ENCODE measurements at regions not wholly inside any gene's neighbourhood (a gene's known extent, or its start where the extent isn't known, plus 50 kb on each side); places are given as distances from the start of the nearest gene placed in this dataset.

DNA sequence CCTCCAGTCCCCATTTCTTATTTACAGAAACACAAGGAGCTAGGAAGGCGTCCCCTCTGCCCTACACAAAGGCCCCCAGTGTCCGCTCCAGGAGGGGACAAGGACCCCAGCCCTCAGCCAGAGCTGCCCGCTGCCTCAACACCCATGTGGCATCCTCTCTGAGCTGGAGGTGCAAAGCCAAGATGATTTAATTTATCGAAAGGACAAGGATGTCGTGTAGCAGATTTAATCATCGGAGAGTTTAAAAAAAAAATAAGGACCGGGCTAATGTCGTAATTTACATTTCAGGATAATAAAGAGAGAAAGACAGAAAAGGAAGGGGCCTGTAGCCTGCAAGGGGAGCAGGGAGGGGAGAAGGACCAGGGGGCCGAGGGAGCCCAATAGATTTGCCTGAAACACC lies 68.3 kb upstream of the CASZ1 start:
- Histone ChIP-seq H3K4me3 (no peak overlapping the region), H3K9me3 (ENCODE audit: low read depth) (no peaks in the 10 kb centered on the region), H3K27me3 (peaks cover 10% of the 10 kb centered on the region), H3K36me3 (no peaks in the 10 kb centered on the region), H3K27ac (no peak overlapping the region), H3K4me1 (ENCODE audit: low read depth) (peaks cover 48% of the 10 kb centered on the region)
- TF ChIP-seq, protein P1, sequence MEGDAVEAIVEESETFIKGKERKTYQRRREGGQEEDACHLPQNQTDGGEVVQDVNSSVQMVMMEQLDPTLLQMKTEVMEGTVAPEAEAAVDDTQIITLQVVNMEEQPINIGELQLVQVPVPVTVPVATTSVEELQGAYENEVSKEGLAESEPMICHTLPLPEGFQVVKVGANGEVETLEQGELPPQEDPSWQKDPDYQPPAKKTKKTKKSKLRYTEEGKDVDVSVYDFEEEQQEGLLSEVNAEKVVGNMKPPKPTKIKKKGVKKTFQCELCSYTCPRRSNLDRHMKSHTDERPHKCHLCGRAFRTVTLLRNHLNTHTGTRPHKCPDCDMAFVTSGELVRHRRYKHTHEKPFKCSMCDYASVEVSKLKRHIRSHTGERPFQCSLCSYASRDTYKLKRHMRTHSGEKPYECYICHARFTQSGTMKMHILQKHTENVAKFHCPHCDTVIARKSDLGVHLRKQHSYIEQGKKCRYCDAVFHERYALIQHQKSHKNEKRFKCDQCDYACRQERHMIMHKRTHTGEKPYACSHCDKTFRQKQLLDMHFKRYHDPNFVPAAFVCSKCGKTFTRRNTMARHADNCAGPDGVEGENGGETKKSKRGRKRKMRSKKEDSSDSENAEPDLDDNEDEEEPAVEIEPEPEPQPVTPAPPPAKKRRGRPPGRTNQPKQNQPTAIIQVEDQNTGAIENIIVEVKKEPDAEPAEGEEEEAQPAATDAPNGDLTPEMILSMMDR (IDR thresholded peaks at IDR 0.05; ENCODE audit: low read depth, low read length), result no peak
- no peak for DNase-seq (ENCODE audit: low read depth in 1 of 2, low spot score in 1 of 2)

- Histone ChIP-seq H3K4me1 (ENCODE audit: low read depth) (peaks cover 48% of the 10 kb centered on the region), H3K9me3 (ENCODE audit: low read depth) (no peaks in the 10 kb centered on the region), H3K27me3 (peaks cover 10% of the 10 kb centered on the region), H3K27ac (no peak overlapping the region), H3K4me3 (no peak overlapping the region), H3K36me3 (no peaks in the 10 kb centered on the region)
- DNase-seq (ENCODE audit: low read depth in 1 of 2, low spot score in 1 of 2), result no peak
- TF ChIP-seq, protein P1 (IDR thresholded peaks at IDR 0.05; ENCODE audit: low read depth, low read length), result no peak
Observed at GRCh38 chr1:10865518-10866320, 69.3 kb upstream of the CASZ1 start.

DNA sequence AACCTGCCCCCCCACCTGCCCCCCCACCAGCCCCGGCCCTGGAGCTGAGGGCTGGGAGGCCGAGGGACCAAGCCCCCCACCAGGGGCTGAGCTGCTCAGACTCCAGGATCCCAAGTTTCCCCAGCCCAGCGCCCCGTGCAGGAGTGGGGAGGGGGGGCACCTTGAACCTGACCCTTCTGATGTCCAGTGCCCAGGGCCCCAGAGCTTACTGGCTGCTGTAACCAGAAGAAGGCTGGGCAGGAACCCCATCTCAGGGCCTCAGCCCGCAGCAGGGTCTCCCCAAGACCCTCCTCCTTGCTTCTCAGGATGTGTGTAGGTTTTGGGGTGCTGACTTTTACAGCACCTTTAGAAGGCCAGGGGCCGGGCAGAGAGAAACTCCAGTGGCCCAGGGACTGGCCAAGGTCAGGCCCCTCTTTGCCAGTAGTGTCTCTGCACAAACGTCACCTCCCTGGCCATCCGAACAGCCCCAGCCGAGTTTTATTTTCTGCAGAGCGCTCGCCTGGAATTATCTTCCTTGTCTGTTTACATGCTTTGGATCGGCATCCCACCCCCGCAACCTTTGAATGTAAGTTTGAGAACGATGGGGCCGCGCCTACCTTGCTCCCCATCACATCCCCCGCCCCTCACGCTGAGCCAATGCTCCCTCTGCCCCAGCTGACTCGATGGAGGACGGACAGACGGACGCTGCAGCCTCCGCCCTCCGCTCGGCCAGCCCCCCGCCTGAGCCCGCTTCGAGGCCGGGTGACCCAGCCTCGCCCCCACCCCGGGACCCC lies 70.1 kb upstream of the CASZ1 start:
- H3K4me3 ChIP-seq, result peak overlapping the region; percentile 58
- H3K9me3 ChIP-seq (ENCODE audit: low read depth), result no peaks in the 10 kb centered on the region
- no peaks in the 10 kb centered on the region for H3K36me3 ChIP-seq
- H3K4me1 ChIP-seq (ENCODE audit: low read depth), result peaks cover 45% of the 10 kb centered on the region
- DNase-seq (ENCODE audit: low read depth in 1 of 2, low spot score in 1 of 2), result peak in 1 of 2 donors; percentile 23
- H3K27me3 ChIP-seq, result peaks cover 10% of the 10 kb centered on the region
- H3K27ac ChIP-seq, result no peak overlapping the region
- TF ChIP-seq, protein P1 (IDR thresholded peaks at IDR 0.05; ENCODE audit: low read depth, low read length), result no peak

GRCh38 chr1:10867138-10867721 lies 70.8 kb upstream of the CASZ1 start:
- H3K9me3 ChIP-seq (ENCODE audit: low read depth), result no peaks in the 10 kb centered on the region
- H3K36me3 ChIP-seq, result no peaks in the 10 kb centered on the region
- H3K27me3 ChIP-seq, result peaks cover 10% of the 10 kb centered on the region
- H3K27ac ChIP-seq, result no peak overlapping the region
- H3K4me3 ChIP-seq, result peak overlapping the region; percentile 58
- DNase-seq (ENCODE audit: low read depth in 1 of 2, low spot score in 1 of 2), result peak; percentile 44 to 85
- TF ChIP-seq, protein P1 (IDR thresholded peaks at IDR 0.05; ENCODE audit: low read depth, low read length), result peak; percentile 31
- H3K4me1 ChIP-seq (ENCODE audit: low read depth), result peaks cover 38% of the 10 kb centered on the region

- H3K4me1 ChIP-seq (ENCODE audit: low read depth), result peaks cover 29% of the 10 kb centered on the region
- no peaks in the 10 kb centered on the region for H3K36me3 ChIP-seq
- no peak overlapping the region for H3K27ac ChIP-seq
- no peaks in the 10 kb centered on the region for H3K9me3 ChIP-seq (ENCODE audit: low read depth)
- DNase-seq (ENCODE audit: low read depth in 1 of 2, low spot score in 1 of 2), result no peak
- H3K27me3 ChIP-seq, result peaks cover 10% of the 10 kb centered on the region
- no peak overlapping the region for H3K4me3 ChIP-seq
- TF ChIP-seq, protein P1 (IDR thresholded peaks at IDR 0.05; ENCODE audit: low read depth, low read length), result no peak
Observed at GRCh38 chr1:10867914-10868598, 71.6 kb upstream of the CASZ1 start.

Data from cardiac muscle cell (in vitro differentiated cells and primary cell).